ENCODE measurements at regions not wholly inside any gene's neighbourhood (a gene's known extent, or its start where the extent isn't known, plus 50 kb on each side); places are given as distances from the start of the nearest gene placed in this dataset.
"Not testable (repeated sequence)": the region's sequence is repeated elsewhere in the genome, so short reads cannot be mapped to it uniquely, and the experiment has no call there.

GRCh38 chr12:25623816-25624215, 70.7 kb upstream of the LMNTD1 start:
- Histone ChIP-seq H3K9me2 (replicated peaks; ENCODE audit: low read length) (no peaks in the 10 kb centered on the region), H3K4me2 (ENCODE audit: low read length) (no peak overlapping the region), H3K9ac (ENCODE audit: low read length) (no peak overlapping the region), H3K9me3 (ENCODE audit: low read length) (no peaks in the 10 kb centered on the region), H3K79me2 (ENCODE audit: low read length) (no peaks in the 10 kb centered on the region), H2AFZ (ENCODE audit: low read length) (no peak overlapping the region), H3F3A (ENCODE audit: low read length, unreplicated experiment) (no peaks in the 10 kb centered on the region), H3K36me3 (ENCODE audit: low read depth, low read length) (no peaks in the 10 kb centered on the region), H3K4me3 (ENCODE audit: low read length) (no peak overlapping the region), H4K20me1 (ENCODE audit: low read length) (no peaks in the 10 kb centered on the region), H3K4me1 (ENCODE audit: insufficient read depth, low read length) (no peaks in the 10 kb centered on the region), H3K27ac (ENCODE audit: low read length) (no peak overlapping the region), H3K27me3 (ENCODE audit: low read length) (no peaks in the 10 kb centered on the region)
- no TSS peak for BruUV-seq (replicated peaks)
- no peak for DNase-seq
- intact Hi-C loops (cut with micrococcal nuclease) = no loop called here
- ChIA-PET CTCF (no interaction called here), POLR2A (ENCODE audit: unreplicated experiment) (interaction anchor here (0.5 kb wide), 1 partner anchor 1054 kb away, joined by 3 read pairs; no protein-coding TSS in a partner anchor)
- ATAC-seq = no peak
- no peak for TF ChIP-seq EZH2 (IDR thresholded peaks at IDR 0.05; ENCODE audit: low read length, unreplicated experiment)
- no peak for TF ChIP-seq CTCF (conservative IDR thresholded peaks at IDR 0.05; ENCODE audit: low read depth, low read length)
- TF ChIP-seq EZH2phosphoT487 (IDR thresholded peaks at IDR 0.05; ENCODE audit: borderline replicate concordance, low read length) = no peak

GRCh38 chr12:25625146-25625545, 72.1 kb upstream of the LMNTD1 start:
- Histone ChIP-seq H3K79me2 (ENCODE audit: low read length) (no peaks in the 10 kb centered on the region), H3K9ac (ENCODE audit: low read length) (no peak overlapping the region), H3K9me2 (replicated peaks; ENCODE audit: low read length) (no peaks in the 10 kb centered on the region), H3K4me3 (ENCODE audit: low read length) (no peak overlapping the region), H3K27me3 (ENCODE audit: low read length) (no peaks in the 10 kb centered on the region), H2AFZ (ENCODE audit: low read length) (no peak overlapping the region), H3K4me1 (ENCODE audit: insufficient read depth, low read length) (no peaks in the 10 kb centered on the region), H3K4me2 (ENCODE audit: low read length) (no peak overlapping the region), H3F3A (ENCODE audit: low read length, unreplicated experiment) (no peaks in the 10 kb centered on the region), H3K9me3 (ENCODE audit: low read length) (no peaks in the 10 kb centered on the region), H3K27ac (ENCODE audit: low read length) (no peak overlapping the region), H3K36me3 (ENCODE audit: low read depth, low read length) (no peaks in the 10 kb centered on the region), H4K20me1 (ENCODE audit: low read length) (no peaks in the 10 kb centered on the region)
- BruUV-seq (replicated peaks) = no TSS peak
- DNase-seq (no peak), ATAC-seq (no peak)
- no peak for TF ChIP-seq EZH2 (IDR thresholded peaks at IDR 0.05; ENCODE audit: low read length, unreplicated experiment)
- TF ChIP-seq CTCF (conservative IDR thresholded peaks at IDR 0.05; ENCODE audit: low read depth, low read length) = no peak
- no peak for TF ChIP-seq EZH2phosphoT487 (IDR thresholded peaks at IDR 0.05; ENCODE audit: borderline replicate concordance, low read length)
- intact Hi-C loops (cut with micrococcal nuclease) = no loop called here
- ChIA-PET POLR2A (ENCODE audit: unreplicated experiment) (no interaction called here), CTCF (no interaction called here)

GRCh38 chr12:25629341-25629740, 76.3 kb upstream of the LMNTD1 start:
- no peak overlapping the region for H3K4me2 ChIP-seq (ENCODE audit: low read length)
- H3K4me3 ChIP-seq (ENCODE audit: low read length) = no peak overlapping the region
- no peaks in the 10 kb centered on the region for H3K79me2 ChIP-seq (ENCODE audit: low read length)
- H3K27me3 ChIP-seq (ENCODE audit: low read length) = no peaks in the 10 kb centered on the region
- POLR2A ChIA-PET (ENCODE audit: unreplicated experiment) = no interaction called here
- DNase-seq (no peak), ATAC-seq (no peak)
- H3K9me2 ChIP-seq (replicated peaks; ENCODE audit: low read length) = no peaks in the 10 kb centered on the region
- no peaks in the 10 kb centered on the region for H3F3A ChIP-seq (ENCODE audit: low read length, unreplicated experiment)
- CTCF ChIA-PET = no interaction called here
- no peak overlapping the region for H3K9ac ChIP-seq (ENCODE audit: low read length)
- BruUV-seq (replicated peaks) = no TSS peak
- no peak overlapping the region for H3K27ac ChIP-seq (ENCODE audit: low read length)
- intact Hi-C loops (cut with micrococcal nuclease) = no loop called here
- H2AFZ ChIP-seq (ENCODE audit: low read length) = no peak overlapping the region
- no peaks in the 10 kb centered on the region for H3K36me3 ChIP-seq (ENCODE audit: low read depth, low read length)
- no peaks in the 10 kb centered on the region for H3K4me1 ChIP-seq (ENCODE audit: insufficient read depth, low read length)
- TF ChIP-seq EZH2phosphoT487 (IDR thresholded peaks at IDR 0.05; ENCODE audit: borderline replicate concordance, low read length) (no peak), CTCF (conservative IDR thresholded peaks at IDR 0.05; ENCODE audit: low read depth, low read length) (no peak), EZH2 (IDR thresholded peaks at IDR 0.05; ENCODE audit: low read length, unreplicated experiment) (no peak)
- H3K9me3 ChIP-seq (ENCODE audit: low read length) = no peaks in the 10 kb centered on the region
- no peaks in the 10 kb centered on the region for H4K20me1 ChIP-seq (ENCODE audit: low read length)

- intact Hi-C loops (cut with micrococcal nuclease); H3K9me3 ChIP-seq (ENCODE audit: low read length); H3K27ac ChIP-seq (ENCODE audit: low read length); H3K27me3 ChIP-seq (ENCODE audit: low read length); CTCF ChIA-PET; H3K4me3 ChIP-seq (ENCODE audit: low read length); BruUV-seq (replicated peaks); H3K9me2 ChIP-seq (replicated peaks; ENCODE audit: low read length); H3K4me2 ChIP-seq (ENCODE audit: low read length); H3F3A ChIP-seq (ENCODE audit: low read length, unreplicated experiment); POLR2A ChIA-PET (ENCODE audit: unreplicated experiment); H4K20me1 ChIP-seq (ENCODE audit: low read length); H3K79me2 ChIP-seq (ENCODE audit: low read length); DNase-seq; H2AFZ ChIP-seq (ENCODE audit: low read length); H3K36me3 ChIP-seq (ENCODE audit: low read depth, low read length); H3K4me1 ChIP-seq (ENCODE audit: insufficient read depth, low read length); H3K9ac ChIP-seq (ENCODE audit: low read length); ATAC-seq: not testable (repeated sequence)
Measured at GRCh38 chr12:25630735-25631515, 77.8 kb upstream of the LMNTD1 start.
